ENCODE measurements at regions not wholly inside any gene's neighbourhood (a gene's known extent, or its start where the extent isn't known, plus 50 kb on each side); places are given as distances from the start of the nearest gene placed in this dataset.

DNA sequence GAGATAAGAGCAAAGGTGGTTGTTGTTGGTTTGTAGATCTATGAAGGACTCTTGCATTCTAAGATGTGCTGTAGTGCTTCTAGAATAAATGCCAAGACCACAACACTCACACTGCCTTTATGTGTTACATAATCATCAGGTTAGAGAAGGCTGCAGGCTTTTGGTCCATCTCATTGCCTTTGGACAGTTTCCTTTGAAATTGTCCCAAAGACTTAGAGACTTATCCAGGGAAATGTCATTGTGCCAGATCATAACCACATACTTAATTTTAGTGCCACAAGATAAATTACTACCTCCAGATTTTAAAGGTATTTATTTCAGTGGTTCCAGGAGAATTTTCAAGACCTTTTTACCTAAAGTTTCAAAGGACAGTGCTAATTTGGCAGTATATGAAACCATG is 666.6 kb upstream of the CITED2 start:
- TF ChIP-seq EP300 (IDR thresholded peaks at IDR 0.05) (no peak), POLR2A (IDR thresholded peaks at IDR 0.05) (no peak), POLR2AphosphoS5 (IDR thresholded peaks at IDR 0.05) (no peak)
- TF ChIP-seq, protein P1, sequence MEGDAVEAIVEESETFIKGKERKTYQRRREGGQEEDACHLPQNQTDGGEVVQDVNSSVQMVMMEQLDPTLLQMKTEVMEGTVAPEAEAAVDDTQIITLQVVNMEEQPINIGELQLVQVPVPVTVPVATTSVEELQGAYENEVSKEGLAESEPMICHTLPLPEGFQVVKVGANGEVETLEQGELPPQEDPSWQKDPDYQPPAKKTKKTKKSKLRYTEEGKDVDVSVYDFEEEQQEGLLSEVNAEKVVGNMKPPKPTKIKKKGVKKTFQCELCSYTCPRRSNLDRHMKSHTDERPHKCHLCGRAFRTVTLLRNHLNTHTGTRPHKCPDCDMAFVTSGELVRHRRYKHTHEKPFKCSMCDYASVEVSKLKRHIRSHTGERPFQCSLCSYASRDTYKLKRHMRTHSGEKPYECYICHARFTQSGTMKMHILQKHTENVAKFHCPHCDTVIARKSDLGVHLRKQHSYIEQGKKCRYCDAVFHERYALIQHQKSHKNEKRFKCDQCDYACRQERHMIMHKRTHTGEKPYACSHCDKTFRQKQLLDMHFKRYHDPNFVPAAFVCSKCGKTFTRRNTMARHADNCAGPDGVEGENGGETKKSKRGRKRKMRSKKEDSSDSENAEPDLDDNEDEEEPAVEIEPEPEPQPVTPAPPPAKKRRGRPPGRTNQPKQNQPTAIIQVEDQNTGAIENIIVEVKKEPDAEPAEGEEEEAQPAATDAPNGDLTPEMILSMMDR (IDR thresholded peaks at IDR 0.05): no peak
- no peak overlapping the region for H3K27ac ChIP-seq
- H3K27me3 ChIP-seq: no peaks in the 10 kb centered on the region
- H3K4me1 ChIP-seq: no peaks in the 10 kb centered on the region
- H3K4me3 ChIP-seq: no peak overlapping the region
- DNase-seq (ENCODE audit: low spot score in 2 of 2): no peak
- H3K36me3 ChIP-seq: no peaks in the 10 kb centered on the region
- H3K9me3 ChIP-seq: no peaks in the 10 kb centered on the region

DNA sequence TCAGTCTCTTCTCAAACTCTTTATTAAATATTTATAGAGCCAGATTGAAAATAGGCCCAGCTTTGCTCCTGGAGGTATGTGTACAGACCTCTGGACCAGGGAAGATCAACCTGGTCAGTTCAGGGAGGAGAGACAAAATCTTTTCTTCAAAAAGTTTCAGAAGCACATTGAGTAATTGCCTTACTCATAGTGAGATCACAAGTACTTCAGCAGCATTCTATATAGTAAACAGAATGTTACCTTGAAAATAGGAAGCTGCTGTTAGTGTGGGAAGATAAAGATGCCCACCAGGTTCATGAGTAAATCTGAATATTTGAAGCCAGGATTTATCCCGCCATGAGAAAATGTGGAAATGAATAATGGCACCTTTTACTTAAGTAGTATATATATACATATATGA is 665.9 kb upstream of the CITED2 start:
- H3K36me3 ChIP-seq: no peaks in the 10 kb centered on the region
- no peaks in the 10 kb centered on the region for H3K4me1 ChIP-seq
- H3K27ac ChIP-seq: no peak overlapping the region
- no peaks in the 10 kb centered on the region for H3K9me3 ChIP-seq
- no peaks in the 10 kb centered on the region for H3K27me3 ChIP-seq
- DNase-seq (ENCODE audit: low spot score in 2 of 2): no peak
- H3K4me3 ChIP-seq: no peak overlapping the region
- TF ChIP-seq POLR2AphosphoS5 (IDR thresholded peaks at IDR 0.05) (no peak), EP300 (IDR thresholded peaks at IDR 0.05) (no peak), POLR2A (IDR thresholded peaks at IDR 0.05) (no peak)
- TF ChIP-seq, protein P1 (IDR thresholded peaks at IDR 0.05): no peak
- 97% methylated on average over 1 of the region's 1 CpG for WGBS

DNA sequence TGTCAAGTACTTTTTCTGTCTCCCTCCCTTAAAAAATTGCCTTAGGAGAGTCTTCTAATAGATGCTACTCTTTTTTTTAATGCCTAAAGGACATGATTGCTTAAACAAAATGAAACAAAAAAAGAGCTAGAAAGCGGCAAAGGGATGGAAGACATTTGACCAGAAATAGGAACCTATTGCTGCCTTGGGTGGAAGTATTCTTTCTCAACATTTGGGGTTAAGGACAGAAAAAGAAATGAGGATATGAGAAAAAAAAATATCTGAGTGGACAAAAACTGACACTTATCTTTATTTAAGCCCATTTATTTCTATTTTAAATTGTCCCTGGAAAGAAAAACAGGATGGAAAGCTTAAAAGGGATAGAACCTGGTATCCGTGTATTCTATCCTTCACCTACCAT is 664.9 kb upstream of the CITED2 start:
- Histone ChIP-seq H3K27me3 (no peaks in the 10 kb centered on the region), H3K9me3 (no peaks in the 10 kb centered on the region), H3K27ac (no peak overlapping the region), H3K4me1 (no peaks in the 10 kb centered on the region), H3K36me3 (no peaks in the 10 kb centered on the region), H3K4me3 (no peak overlapping the region)
- no peak for TF ChIP-seq POLR2A (IDR thresholded peaks at IDR 0.05)
- TF ChIP-seq EP300 (IDR thresholded peaks at IDR 0.05): no peak
- TF ChIP-seq, protein P1 (IDR thresholded peaks at IDR 0.05): no peak
- no peak for TF ChIP-seq POLR2AphosphoS5 (IDR thresholded peaks at IDR 0.05)
- WGBS: 90% methylated on average over 2 of the region's 2 CpGs
- DNase-seq (ENCODE audit: low spot score in 2 of 2): no peak

DNA sequence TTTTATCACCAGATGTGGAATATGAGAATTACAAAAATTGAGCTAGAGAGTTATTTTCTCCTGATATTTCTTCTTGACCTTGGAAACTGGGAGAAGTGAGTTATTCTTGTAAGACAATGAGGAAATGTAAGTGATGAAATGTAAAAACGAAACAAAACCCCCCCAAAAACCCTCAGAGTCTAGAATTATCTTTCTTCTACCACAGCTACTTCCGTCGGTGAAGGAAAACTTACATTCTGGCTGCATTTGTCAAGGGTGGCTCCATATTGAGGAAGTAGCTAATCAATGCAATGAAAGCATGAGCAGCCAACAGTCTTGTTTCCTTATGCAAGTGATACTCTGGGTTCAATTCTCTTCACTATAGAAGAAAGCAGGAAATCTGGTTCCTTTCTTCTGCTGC is 661.7 kb upstream of the CITED2 start:
- 78% methylated on average over 3 of the region's 3 CpGs for WGBS
- TF ChIP-seq, protein P1 (IDR thresholded peaks at IDR 0.05): no peak
- TF ChIP-seq POLR2AphosphoS5 (IDR thresholded peaks at IDR 0.05) (no peak), EP300 (IDR thresholded peaks at IDR 0.05) (no peak), POLR2A (IDR thresholded peaks at IDR 0.05) (no peak)

DNA sequence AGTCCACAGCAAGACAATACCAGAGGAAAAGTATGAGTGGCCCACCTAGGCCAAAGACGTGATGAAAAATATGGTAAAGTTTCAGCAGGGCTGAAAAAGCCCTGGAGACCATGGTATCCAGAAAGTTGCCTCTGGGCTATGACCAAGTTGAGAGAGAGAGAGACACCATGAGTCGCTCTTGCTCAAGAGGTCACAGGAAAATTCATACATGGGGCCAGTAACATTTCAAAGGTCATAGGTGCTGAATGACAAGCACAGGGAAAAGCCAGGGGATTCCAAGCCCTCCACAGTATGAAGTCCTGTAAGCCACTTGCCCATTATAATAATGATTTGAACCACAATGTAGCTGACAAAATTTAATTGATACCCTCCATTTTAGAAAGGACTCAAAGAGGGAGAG is 657.7 kb upstream of the CITED2 start:
- no peak overlapping the region for H3K27ac ChIP-seq
- no peaks in the 10 kb centered on the region for H3K27me3 ChIP-seq
- H3K4me1 ChIP-seq: no peaks in the 10 kb centered on the region
- H3K36me3 ChIP-seq: no peaks in the 10 kb centered on the region
- no peak overlapping the region for H3K4me3 ChIP-seq
- TF ChIP-seq POLR2AphosphoS5 (IDR thresholded peaks at IDR 0.05) (no peak), POLR2A (IDR thresholded peaks at IDR 0.05) (no peak), EP300 (IDR thresholded peaks at IDR 0.05) (no peak)
- TF ChIP-seq, protein P1 (IDR thresholded peaks at IDR 0.05): no peak
- no peaks in the 10 kb centered on the region for H3K9me3 ChIP-seq
- 98% methylated on average over 2 of the region's 2 CpGs for WGBS
- DNase-seq (ENCODE audit: low spot score in 2 of 2): no peak

More for the DNA sequence above, 661.7 kb upstream of the CITED2 start:
- Histone ChIP-seq H3K27me3 (no peaks in the 10 kb centered on the region), H3K9me3 (no peaks in the 10 kb centered on the region), H3K36me3 (no peaks in the 10 kb centered on the region), H3K4me1 (no peaks in the 10 kb centered on the region), H3K27ac (no peak overlapping the region), H3K4me3 (no peak overlapping the region)
- DNase-seq (ENCODE audit: low spot score in 2 of 2): no peak
